GM21619 (cell line): ENCODE measurements at regions not wholly inside any gene's neighbourhood (a gene's known extent, or its start where the extent isn't known, plus 50 kb on each side); places are given as distances from the start of the nearest gene placed in this dataset.
"Not testable (repeated sequence)": the region's sequence is repeated elsewhere in the genome, so short reads cannot be mapped to it uniquely, and the experiment has no call there.

Experiments used
- ATAC-seq: cut with Tn5 transposase; IDR thresholded peaks from one replicate; pipeline ENCODE4 v1.9.1; 2021; ENCODE audit not compliant: unreplicated experiment

DNA sequence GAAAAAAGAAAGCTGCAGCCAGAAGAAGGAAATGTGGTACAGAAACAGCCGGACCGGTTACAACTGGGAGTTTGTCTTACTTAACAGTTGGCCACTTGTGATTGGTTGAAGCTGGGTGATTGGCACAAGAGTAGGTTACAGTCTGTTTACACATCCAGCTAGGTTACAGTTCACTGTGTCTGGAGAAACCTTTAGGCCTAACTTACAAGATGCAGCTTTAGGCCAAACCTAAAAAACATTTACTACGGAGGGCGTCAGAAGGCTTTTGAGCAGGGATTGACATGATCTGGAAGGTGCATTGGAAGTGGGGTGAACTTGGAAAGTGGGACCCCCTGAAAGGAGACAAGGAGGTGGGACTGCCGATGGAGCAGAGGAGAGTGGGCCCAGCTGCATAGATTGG is 122.3 kb downstream of the BANF2 start:
- ATAC-seq: no peak

DNA sequence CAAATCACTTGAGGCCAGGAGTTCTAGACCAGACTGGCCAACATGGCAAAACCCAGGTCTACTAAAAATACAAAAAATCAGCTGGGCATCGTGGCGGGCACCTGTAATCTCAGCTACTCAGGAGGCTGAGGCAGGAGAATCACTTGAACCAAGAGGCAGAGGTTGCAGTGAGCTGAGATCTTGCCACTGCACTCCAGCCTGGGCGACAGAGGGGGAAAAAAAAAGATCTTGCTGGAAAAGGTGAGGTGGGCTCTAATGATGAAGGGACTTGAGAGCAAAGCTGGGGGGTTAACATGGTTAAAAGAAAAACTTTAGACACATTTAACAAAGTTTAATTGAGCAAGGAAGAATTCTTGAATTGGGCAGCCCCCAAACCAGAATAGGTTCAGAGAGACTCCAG is 121.8 kb downstream of the BANF2 start:
- not testable (repeated sequence) for ATAC-seq

DNA sequence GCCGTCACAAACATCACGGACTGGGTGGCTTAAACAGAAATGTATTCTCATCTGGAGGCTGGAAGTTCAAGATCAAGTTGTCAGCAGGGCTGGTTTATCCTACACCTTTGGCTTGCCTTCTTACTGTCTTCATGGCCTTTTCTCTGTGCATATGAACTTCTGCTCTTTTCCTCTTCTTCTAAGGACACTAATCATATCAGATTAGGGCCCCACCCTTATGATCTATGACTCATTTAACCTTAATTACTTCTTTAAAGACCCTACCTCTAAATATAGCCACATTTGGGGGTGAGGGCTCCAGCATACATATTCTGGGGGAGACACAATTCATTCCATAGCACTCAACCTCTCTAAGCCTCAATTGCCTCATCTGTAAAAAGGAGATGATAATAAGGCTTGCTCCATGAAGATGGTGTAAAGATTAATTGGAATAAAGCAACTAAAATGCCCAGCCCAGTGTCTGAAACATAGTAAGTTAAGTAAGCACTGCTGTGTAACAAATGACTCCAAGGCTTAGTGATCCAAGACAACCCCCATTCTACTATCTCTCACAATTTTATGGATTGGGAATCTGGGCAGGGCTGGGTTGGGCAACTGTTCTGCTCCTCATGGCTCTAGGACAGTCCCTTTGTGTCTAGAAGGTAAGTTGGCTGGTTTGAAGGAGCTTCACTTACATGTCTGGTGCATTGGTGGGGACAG is 119.8 kb downstream of the BANF2 start:
- no peak for ATAC-seq

DNA sequence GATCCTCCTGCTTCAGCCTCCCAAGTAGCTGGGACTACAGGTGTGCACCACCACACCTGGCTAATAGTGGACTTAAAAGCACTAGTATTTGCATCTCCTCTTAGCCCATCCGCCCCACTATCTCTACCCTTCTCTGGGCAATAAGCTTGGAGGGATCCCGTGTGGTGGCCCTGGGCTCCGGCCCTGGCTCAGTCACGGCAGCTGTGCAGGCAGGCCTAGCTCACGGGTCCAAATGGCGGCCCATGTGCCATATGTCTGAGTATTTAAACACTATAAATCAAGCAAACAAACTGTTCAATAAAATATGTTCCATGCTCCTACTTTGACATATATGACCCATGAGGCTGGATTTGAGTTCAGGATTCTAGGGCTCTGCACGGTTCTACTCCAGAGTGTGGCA is 118.4 kb downstream of the BANF2 start:
- ATAC-seq: no peak

DNA sequence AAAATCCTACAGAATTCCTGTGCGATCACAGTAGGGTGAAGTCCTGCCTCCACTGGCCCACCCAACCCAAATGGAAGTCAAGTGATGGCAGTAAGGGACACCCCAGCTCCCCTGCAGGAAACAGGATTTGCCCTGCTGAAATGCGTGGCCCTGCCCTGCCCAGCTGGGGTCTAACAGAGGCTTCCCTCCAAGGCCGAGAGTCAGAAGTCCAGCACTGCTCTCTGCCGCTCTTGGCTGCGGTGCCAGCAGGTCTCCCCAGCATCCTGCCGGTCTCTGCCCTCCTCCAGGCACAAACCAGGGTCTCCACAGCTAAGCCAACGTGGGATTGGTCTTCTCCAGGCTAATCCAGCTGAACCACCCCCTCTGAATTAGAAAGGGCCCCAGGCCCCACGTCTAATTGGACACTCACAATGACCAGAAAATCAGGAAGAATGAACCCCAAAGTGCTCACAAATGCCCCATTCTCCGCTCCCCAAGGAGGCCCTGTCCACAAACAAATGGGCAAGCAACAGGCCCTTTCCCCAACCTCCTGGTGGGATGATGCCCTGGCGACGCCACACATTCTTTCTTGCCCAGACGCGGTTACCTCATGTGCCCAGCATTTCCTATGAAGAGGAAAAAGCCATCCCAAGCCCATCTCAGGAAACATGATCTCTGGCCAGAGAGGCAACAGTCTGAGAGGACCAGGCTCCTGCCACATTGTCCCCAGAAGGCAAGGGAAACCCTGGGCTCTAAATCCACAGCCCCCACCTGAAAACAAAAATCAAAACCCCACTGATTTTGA is 117.2 kb downstream of the BANF2 start:
- no peak for ATAC-seq

DNA sequence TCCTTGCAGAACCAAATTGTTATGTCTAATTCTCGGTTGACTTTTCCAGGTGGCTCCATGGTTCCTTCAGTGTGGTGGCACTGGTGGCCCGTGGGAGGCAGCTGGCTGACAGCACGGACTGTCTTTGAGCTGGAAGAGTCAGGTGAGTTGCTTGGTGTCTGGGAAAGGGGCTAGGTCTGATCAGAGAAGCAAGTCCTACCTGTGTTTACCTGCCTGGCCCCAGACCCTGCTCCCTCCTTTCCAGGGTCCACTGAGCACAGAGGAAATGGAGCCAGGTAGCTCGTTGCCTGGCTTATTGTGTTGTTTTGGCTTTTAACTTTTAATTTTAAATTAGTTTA is 111.8 kb downstream of the BANF2 start:
- ATAC-seq: no peak

DNA sequence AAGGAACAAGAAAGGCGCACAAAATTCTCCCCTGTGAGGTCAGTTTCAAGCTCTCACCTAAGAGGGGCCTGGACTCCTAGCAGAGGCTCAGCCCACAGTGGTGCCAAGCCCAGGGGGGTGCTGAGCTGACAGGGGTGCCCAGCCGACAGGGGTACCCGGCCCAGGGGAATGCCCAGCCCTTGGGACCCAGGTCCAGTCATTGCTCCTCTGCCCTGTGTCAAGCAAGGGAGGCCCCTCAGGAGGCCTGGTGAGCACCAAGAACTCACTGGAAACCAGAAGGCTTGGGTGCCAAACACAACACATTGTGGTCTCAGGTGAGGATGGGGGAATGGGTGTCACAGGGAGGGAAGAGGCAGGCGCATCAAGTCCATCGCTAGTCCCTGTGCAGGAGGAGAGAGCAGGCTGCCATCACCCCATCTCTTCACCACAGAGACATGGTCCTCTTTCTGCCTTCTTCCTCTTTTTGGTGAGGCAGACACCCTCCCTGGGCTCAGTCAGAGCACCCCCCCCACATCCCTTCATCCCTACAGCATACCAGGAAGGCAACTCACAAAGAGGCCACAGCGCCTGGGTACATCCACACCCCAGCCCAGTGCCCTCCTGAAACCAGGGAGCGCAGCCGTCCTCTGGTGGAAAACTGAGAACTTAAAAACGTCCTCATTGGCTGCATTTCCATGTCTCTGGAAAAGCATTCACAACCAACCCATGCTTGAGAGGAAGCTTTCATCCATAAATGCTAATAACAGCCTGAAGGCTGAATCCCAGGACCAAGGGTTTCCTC is 111.3 kb downstream of the BANF2 start:
- ATAC-seq: no peak

DNA sequence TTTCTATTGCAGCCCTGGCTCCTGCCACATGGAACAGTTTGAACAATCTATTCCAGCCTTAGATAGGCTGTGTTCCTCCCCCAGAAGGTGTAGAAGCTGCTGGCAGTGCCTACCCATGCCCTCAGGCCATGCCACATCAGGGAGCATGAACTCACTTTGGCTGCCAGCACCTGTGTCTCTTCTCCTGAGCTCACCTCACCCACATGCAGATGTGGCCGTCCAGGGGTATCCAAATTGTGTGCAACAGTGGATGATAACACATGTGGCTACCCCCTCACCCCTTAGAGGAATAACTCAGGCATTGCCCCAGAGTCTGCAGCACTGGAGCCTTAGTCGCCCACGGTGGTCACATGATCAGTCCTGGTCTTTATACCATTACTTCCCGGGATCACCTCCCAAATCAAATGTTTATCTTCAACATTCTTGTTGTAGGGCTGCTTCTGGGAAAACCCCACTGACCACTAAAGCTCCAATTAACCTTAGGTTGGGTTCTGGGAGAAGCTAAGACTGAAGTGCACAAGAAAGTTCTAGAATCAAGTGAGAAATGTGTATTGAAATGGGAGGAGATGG is 110.4 kb downstream of the BANF2 start:
- ATAC-seq: no peak

DNA sequence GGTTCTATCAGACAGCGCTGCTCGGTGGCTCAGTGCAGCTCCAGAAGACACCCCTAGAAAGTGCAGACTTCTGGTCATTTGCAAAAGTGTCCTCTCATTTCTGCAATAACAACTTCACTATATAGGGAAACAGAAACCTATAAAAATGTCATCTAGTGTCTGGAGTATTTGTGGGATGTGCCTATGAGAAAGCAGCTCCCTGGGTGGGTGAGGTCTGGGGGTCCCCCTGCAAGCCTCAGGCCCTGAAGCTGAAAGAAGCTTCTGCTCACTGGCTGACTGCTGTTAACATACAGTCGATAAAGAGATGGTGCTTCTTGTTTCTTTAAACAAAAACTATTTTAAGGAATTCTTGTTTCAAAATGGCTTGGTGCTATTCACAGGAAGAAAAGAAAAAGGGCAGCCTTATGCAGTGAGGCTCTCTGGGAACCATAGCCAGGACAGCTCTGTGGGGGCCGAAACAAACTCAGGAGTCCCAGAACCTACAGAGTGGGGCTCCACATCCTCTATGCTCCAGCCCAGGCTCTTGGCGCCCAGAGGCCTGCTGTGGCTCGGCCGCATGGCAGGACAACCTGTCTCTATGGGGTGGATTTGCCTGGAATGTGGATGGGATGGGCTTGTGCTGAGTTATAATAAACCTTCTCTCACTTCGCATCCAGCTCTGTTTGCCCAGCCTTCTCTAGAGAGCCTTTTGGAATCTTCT is 109.7 kb downstream of the BANF2 start:
- no peak for ATAC-seq

DNA sequence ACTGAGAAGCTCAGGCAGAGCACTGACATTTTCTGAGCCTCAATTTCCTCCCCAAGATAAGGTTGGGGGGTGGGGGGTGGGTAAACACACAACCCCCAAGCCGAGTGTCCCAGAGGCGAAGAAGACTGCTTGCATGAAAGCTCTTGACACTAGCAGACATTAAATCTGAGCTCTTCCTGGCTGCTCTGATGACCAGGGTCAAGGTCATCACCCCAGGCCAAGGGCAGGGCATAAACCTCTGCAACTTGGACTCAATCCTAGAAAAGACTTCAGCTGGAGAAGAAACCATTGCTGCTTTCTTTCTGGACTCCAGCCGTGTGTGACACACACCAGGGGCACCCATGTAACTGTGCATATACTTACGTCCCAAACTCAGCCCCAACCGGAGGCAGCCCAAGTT is 109.0 kb downstream of the BANF2 start:
- no peak for ATAC-seq

DNA sequence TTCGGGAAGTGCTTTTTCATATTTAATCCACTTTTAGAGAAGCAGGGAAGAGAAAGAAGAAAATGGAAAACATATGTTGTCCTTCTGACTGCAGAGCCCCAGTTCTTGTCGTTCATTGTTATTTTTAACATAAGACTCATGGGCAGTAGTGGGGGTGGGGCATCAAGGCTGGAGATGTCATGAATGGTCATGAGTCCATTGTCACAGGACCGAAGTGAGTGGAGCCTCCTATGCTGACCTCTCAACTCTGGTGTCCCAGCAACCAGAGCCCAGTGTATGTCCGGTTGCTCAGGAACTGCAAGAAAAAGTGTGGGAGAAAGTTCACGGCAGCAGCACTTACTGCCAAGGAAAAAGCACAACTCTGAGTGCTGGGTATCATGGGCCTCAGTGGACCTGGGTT is 108.6 kb downstream of the BANF2 start:
- ATAC-seq: no peak

DNA sequence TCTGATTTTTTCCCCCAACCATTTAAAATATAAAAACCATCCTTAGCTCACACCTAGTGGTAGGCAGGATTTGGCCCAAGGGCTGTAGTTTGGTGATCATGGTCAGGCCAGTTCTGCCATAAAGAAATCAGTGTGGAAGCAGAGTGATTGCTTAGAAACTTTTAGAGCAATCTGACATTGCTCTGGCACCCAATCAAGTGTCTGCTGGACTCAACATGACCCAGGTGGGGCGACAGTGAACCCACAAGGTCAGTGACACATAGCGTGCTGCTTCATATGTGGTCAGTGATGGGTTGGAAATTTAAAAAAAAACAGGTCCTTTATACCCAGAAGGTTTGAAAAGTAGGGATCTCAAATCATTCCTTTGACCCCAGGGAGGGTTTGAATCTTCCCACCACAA is 107.9 kb downstream of the BANF2 start:
- no peak for ATAC-seq

DNA sequence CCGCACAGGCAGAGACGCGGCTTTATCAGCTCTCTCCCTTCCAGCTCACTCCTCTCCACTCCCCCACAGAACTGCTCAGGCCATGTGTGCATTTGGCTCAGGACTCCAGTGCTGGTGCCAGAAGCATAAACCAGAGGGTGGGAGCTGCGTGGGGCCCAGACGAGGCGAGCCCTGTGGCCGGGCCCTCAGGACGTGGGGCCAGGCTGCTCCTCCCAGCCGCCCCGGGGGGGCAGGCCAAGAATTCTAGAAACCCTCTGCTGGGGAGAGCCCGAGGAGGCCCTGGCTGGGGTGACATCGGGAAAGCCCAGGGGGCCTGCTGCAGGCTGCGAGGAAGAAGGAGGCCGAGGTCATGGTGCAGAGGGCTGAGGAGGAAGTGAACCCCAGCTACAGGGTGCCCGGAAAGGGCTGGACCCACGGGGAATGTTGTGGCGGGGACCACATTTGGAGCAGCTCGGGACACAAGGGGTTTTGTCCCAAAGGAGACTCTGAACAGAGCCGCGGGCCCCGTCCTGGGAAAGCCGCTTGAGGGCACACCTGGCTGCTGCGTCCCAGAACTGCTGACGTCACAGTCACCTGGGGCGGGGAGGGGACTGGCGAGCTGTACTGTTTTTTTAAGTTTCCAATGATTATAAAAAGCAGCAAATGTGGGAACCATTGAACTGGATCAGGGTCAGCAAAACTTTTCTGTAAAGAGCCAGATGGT is 107.1 kb downstream of the BANF2 start:
- no peak for ATAC-seq

DNA sequence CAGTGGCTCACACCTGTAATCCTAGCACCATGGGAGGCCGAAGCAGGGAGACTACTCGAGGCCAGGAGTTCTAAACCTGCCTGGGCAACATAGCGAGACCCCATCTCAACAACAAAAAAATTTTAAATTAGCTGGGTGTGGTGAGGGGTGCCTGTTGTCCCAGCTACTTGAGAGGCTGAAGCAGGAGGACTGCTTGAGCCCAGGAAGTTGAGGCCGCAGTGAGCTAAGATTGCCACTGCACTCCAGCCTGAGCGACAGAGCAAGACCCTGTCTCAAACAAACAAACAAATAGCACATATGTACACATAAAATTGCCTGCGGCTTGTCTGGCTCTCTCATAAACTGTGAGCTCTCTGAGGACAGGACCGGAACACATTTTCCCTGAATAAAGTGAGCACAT is 106.3 kb downstream of the BANF2 start:
- no peak for ATAC-seq

DNA sequence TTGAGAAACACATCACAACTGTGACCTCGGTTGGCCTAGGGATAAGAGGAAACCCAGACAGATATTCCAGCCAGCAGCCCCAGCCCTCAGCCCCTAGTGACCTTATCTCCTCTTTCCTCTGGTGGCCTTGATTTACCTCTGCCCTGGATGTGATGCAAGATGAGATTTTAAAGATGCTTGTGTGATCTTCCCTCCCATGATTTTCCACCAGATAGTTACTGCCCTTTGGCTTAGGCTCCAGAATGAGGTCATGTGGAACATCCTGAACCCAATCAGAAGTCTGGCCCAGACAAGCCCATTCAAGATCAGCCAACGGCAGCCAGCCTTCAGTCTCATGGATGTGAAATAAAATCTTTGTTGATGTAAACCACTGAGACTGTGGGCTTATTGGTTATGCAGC is 104.0 kb downstream of the BANF2 start:
- no peak for ATAC-seq

DNA sequence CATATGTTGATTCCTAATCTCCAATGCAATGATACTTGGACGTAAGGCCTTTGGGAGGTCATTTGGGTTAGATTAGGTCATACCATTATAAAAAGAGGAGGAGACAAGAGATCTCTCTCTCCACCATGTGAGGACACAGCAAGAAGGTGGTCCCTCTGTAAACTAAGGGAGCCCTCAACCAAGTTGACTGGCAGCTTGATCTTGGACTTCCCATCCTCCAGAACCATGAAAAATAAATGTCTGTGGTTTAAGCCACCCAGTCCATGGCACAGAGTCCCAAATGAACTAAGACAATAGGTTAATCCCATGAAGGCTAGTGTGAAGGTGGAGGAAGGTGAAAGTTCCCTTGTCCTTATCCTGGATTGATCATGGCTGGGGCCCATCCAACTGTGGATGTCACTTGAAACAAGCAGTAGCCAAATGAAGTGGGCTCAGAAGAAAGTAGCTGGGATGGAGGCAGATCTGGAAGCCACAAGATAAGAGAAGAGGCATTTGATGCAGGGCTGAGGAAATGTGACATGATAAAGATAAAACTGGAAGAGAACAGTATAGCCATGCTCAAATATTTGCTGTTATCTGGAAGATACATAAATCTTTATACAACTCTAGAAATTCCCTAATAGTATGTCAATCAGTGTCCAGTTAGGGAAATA is 99.9 kb downstream of the BANF2 start:
- no peak for ATAC-seq

DNA sequence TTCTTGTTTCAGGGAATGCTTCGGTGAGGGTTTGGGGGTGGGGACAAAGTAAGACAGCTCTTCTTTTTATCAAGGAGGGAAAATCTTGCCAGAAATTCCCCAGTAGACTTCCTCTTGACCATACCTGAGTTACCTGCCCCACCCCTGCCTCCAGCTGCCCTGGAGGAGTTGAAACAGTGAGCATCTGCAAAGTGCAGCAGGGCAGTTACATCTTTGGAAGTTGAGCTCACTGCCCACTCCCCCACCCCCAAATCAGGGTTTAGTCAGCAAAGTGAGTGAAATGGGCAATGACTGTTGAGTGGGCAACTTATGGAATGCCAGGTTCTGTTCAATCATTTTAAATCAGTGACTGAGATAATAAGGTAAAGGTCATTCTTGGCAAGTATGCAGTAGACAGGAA is 98.8 kb downstream of the BANF2 start:
- no peak for ATAC-seq

DNA sequence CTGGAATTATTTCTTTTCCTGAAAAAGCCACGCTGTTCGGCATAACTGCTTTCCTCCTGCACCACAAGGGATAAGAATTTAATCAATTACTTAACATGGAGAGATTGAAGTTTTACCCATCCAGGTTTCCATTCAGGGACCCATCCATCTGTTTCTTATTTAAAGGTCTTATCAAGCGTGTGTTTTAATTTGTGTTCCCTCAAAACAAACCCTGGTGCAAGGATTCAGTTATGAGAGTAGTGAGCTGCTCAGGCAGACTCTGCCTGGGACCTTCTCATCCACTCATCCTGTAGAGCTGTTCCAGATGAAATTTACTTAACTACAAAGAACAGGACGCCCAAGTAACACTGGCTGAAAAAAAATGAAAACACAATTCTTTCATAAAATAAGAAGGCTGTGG is 97.8 kb downstream of the BANF2 start:
- ATAC-seq: no peak

DNA sequence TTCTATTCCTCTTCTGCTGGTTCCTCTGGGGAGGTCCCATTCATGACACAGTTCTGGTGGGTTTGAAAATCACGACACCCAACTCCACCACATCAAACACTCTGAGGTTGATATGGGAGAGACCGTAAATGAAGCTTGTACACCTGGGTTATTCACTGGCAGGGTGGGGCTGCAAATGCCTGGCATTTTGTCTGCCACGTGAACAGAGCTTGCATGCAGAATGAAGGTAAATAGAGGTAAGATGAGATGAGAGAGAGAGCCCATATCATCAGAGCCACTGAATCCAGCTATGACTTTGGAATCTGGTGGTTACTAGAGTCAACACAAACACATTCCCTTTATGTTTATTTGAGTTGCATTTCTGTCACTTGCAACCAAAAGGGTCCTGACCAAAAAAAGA is 97.4 kb downstream of the BANF2 start:
- ATAC-seq: no peak

DNA sequence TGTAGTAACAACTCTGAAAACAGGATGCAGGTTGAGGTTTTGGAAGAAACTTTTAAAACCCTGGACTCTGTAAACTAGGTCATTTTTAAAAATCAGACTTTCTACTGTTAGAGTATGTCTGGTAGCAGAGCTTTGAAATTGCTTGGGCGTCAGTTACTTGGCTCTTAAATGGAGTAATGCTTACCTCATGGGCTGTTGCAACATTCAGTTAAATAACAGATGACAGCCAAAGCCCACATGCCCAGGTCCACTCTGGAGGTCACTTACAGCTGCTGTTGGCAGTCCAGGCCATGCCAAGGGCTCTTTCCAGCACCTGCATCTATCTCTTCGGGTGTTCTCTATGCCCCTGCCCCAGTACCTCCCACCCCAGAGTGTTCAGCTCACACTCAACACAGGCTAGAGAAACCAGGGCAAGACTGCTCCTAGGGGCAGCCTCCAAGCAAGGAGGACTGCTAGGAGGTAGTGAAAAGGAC is 96.4 kb downstream of the BANF2 start:
- ATAC-seq: no peak
